SHP77 treated with DMSO at 0.1 percent for 48 hours (cell line): ENCODE measurements at regions not wholly inside any gene's neighbourhood (a gene's known extent, or its start where the extent isn't known, plus 50 kb on each side); places are given as distances from the start of the nearest gene placed in this dataset.
"Not testable (repeated sequence)": the region's sequence is repeated elsewhere in the genome, so short reads cannot be mapped to it uniquely, and the experiment has no call there.

Experiments
- DNase-seq: peaks from one replicate; lab custom pipeline; 2025; lab: John Stamatoyannopoulos, UW

- DNase-seq = not testable (repeated sequence)
Measured at GRCh38 chr6:57708061-57708460, 390.6 kb downstream of the PRIM2 start.

DNA sequence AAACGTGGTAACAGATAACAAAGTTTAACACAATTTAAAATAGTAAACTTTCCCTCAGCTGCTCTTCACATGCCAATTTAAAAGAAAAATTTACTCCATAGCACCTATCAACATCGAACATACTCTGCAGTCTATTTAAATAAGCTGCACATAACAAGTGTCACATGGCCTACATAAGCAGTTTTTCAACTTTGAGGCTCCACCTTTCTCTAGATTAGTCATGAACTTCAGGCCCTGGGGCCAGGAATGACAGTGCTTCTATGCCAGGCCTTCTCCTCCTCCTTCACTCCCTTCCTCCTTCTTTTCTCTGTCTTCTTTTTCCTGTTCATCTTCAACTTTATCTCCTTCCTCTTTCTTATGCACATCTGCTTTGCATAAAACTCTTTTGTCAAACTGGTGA lies 405.1 kb downstream of the PRIM2 start:
- DNase-seq = not testable (repeated sequence)

DNA sequence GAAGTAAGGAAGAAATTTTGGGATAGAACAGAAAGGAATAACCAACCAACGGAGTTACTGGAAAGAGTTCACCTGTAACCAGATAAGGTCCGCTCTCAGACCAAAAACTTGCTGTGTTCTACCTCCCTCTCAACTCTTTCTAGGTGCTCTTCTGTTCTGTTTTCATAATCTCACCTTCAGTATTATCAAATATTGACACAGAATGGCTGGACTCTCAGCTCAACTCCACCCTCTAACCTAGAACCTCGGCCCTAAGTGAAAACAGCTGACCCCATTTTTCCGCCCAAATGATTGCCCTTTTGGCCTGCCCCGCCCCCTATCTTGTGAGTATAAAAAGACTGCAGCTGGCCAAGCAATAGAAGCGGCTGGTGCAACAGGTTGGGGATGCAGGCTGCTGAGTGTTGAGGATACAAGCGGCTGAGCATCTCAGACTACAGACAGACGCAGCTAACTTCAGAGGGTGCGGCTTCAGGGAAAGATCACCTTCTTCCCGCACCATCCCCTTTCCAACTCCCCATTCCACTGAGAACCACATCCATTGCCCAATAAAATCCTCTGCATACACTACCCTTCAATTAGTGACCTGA lies 406.5 kb downstream of the PRIM2 start:
- peak; percentile 12 for DNase-seq

- DNase-seq = not testable (repeated sequence)
Measured at GRCh38 chr6:57729407-57729806, 412.0 kb downstream of the PRIM2 start.

DNA sequence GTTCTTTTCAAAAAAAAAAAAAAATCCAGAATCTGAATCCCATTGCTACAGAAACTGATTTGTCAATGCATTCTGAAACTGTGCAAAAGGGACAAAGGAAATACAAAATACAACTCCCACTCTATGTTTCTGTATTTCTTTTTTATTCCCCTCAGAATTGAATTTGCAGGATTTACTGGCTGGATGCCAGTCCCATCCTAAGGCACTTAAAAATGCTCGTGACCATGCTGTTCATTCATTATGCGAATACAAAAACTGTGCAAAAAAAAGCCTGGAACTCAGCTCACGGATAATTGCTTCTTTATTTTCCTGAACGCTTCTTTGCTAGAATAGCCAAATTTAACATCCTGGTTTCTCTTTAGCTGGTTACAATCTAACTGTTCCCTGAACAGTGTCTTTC lies 413.3 kb downstream of the PRIM2 start:
- DNase-seq = not testable (repeated sequence)

GRCh38 chr6:57747716-57748115 lies 430.3 kb downstream of the PRIM2 start:
- DNase-seq = not testable (repeated sequence)

GRCh38 chr6:57759850-57760249 lies 442.4 kb downstream of the PRIM2 start:
- DNase-seq = not testable (repeated sequence)

DNA sequence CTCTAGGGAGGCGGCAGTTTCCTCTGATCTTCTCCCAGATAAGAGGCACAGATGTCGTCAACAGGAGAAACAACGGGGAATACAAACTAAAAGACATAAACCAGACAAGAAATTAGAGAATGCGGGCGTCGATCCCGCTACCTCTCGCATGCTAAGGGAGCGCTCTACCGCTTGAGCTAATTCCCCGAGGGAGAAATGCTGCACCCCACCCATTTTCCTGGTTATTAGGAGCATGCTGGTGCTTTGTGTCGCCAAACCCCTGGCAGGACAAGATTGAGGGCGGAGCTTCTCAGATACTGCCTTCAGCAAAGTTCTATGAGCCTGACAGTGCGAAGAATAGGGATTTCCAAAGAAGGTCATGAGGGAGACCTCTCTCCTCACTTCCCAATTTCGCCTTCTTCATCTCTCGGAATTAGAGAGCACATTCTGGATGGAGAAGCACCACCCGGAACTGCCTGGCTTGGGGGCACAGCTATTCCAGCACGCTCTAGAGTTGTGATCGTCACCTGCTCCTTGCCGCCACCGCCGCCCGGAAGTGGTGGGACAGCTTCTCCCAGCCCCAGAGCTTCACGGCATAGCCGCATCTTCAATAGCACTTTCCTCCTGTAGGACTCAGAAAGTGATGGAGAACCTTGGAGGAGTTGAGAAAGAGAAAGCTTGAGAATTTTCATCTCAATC lies 475.4 kb downstream of the PRIM2 start:
- not testable (repeated sequence) for DNase-seq

- not testable (repeated sequence) for DNase-seq
Measured at GRCh38 chr6:57793398-57793762, 475.9 kb downstream of the PRIM2 start.

- not testable (repeated sequence) for DNase-seq
Measured at GRCh38 chr6:57799703-57800479, 482.5 kb downstream of the PRIM2 start.

DNA sequence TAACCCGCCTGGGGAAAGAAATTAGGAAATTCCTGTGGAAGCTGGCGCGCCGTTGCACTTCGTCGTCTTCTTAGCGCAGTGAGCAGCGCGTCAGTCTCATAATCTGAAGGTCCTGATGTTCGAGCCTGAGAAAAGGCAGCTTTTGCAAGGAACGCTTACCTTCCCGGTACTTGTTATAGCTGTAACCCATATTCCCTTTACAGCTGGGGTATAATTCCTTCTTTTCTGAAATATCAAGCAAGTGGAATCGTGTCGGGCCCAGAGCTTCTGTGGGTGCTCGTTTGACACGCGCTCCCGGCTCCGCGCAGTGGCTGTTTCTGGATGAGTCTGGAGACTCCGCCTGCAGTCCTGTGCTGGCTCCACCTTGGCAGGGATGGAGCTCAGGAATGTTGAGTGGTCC lies 491.2 kb downstream of the PRIM2 start:
- DNase-seq = not testable (repeated sequence)

- DNase-seq = not testable (repeated sequence)
Measured at GRCh38 chr6:57809454-57809853, 492.0 kb downstream of the PRIM2 start.

- DNase-seq = not testable (repeated sequence)
Measured at GRCh38 chr6:57813271-57814075, 496.0 kb downstream of the PRIM2 start.

DNA sequence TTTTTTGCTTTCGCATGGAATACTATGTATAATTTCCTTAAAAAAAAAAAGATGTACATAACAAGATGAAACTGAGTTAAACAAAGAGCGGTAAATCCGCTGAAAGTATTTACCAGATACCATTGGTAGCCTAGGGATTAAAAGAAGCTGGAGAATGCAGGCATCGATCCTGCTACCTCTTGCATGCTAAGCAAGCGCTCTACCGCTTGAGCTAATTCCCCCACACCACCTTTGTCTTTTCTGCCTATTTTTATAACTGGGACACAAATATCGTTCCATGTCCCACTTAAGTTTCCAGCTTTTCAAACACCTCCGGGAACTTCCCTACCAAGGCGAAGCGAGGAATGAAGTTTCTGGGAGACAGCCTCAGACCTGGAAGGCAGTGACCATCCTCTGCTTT lies 498.4 kb downstream of the PRIM2 start:
- not testable (repeated sequence) for DNase-seq

GRCh38 chr6:57821325-57821724 lies 503.9 kb downstream of the PRIM2 start:
- DNase-seq = not testable (repeated sequence)

DNA sequence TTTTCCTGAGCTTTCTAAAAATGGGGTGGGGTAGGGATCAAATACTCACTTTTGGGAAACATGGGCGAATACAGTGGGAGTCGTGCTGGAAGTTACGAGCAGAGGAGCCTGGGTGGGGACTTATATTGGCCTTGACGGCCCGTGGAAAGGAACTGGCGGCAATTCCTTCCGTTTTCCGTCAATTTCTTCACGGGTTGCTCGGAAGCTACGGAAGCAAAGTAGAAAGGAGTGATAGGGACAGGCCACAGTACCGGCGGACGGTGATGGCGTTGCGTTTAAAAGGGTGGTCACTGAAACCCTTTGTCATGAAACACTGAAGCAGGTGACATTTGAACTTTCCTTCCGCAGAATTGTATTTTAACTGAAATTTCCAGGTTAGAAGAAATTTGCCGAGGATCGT lies 505.0 kb downstream of the PRIM2 start:
- not testable (repeated sequence) for DNase-seq

- no peak for DNase-seq
Measured at GRCh38 chr6:57822896-57823358, 505.5 kb downstream of the PRIM2 start.

DNA sequence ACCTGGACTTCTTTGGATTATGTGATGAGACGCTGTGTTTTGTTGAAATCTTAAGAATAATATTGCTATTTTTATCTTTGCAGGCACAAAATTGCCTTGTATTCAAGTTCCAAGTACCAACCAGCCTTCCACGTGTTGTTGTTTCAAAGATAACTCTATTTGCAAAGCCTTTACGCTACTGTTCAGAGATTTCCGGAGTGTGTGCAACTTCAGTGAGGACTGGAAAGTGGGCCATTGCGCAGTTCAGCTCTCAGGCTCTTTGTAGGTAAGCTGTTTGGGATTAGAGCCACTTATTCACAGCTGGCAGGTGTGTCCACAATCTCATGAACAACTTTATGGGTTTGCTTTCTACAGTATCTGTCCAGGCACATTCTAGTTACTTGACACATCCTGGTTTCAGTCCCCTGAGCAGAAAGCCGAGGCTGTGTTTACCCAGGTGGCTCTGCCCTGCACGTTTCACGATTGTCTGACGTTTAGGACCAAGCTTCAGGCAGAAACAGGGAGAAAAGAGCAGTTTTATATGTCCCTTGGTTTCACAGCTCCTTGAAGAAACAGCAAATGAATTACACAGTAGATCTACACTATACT lies 520.3 kb downstream of the PRIM2 start:
- peak; percentile 81 for DNase-seq

GRCh38 chr6:57841551-57841950 lies 524.1 kb downstream of the PRIM2 start:
- DNase-seq = not testable (repeated sequence)

DNA sequence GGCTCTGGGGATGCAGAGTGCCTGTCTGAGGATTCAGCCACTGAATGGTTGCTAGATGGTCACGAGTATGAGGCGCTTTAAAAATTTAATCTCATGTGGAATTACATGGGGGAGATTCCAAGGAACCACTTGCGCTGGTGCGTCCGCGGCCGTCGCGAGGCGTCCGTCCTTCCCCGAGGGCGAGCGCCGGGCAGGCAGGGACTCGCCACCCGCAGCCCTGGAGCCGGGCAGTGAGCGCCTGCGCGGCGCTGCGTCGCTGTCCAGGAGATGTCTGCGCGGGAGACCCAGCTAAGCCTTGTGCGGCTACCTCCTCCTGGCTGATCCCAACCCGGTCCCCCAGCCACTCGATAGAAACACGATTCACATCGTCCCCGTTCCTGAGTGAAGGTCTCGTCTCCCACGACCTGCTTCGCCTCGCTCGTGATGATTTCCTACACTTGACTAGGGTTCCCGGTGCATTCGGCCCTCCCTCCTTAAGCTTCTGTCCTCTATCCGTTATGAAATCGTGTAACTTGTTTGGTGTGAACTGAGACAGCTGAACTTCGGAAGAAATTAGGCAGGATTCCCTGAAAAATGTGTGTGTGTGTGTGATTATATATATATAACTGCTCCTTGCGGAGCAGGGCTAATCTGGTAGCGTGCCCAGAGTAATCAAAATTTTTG lies 536.4 kb downstream of the PRIM2 start:
- DNase-seq = not testable (repeated sequence)
